Astrocyte of the spinal cord (primary cell): ENCODE measurements at regions not wholly inside any gene's neighbourhood (a gene's known extent, or its start where the extent isn't known, plus 50 kb on each side); places are given as distances from the start of the nearest gene placed in this dataset.

ENCODE experiments used
- DNase-seq: peaks from one replicate; pipeline ENCODE4 v3.0.0; 2011; ENCODE audit warnings: low read depth, low spot score
- H3K4me3 ChIP-seq: 2 replicates; pipeline ENCODE4 v1.5.1; 2011; ENCODE audit warnings: low read depth, mild to moderate bottlenecking, low read length, moderate library complexity
- CTCF ChIP-seq: IDR thresholded peaks from 2 replicates; pipeline ENCODE4 v1.5.1; 2012; ENCODE audit warnings: low read depth, mild to moderate bottlenecking, low read length, inconsistent platforms
- in situ Hi-C: cut with HindIII; loops from 2 replicates; pipeline ENCODE4 v1.10.0; 2017; ENCODE audit warnings: low sequenced_read_pairs

GRCh38 chr5:61941637-61942036 is 364.4 kb upstream of the KIF2A start:
- H3K4me3 ChIP-seq, result no peak overlapping the region
- in situ Hi-C loops, result no loop called here
- no peak for DNase-seq
- no peak for TF ChIP-seq CTCF

- DNase-seq, result no peak
- no peak for TF ChIP-seq CTCF
- in situ Hi-C loops, result no loop called here
- H3K4me3 ChIP-seq, result no peak overlapping the region
These were observed 363.4 kb upstream of the KIF2A start for GRCh38 chr5:61942462-61943049.

GRCh38 chr5:61943713-61944112 is 362.3 kb upstream of the KIF2A start:
- in situ Hi-C loops, result no loop called here
- no peak for TF ChIP-seq CTCF
- no peak overlapping the region for H3K4me3 ChIP-seq
- DNase-seq, result no peak

- no peak for DNase-seq
- in situ Hi-C loops, result no loop called here
- H3K4me3 ChIP-seq, result no peak overlapping the region
- no peak for TF ChIP-seq CTCF
These were observed 357.9 kb upstream of the KIF2A start for GRCh38 chr5:61948151-61948550.

- in situ Hi-C loops, result no loop called here
- no peak for DNase-seq
- TF ChIP-seq CTCF, result no peak
- H3K4me3 ChIP-seq, result no peak overlapping the region
These were observed 356.8 kb upstream of the KIF2A start for GRCh38 chr5:61949054-61949678.

DNA sequence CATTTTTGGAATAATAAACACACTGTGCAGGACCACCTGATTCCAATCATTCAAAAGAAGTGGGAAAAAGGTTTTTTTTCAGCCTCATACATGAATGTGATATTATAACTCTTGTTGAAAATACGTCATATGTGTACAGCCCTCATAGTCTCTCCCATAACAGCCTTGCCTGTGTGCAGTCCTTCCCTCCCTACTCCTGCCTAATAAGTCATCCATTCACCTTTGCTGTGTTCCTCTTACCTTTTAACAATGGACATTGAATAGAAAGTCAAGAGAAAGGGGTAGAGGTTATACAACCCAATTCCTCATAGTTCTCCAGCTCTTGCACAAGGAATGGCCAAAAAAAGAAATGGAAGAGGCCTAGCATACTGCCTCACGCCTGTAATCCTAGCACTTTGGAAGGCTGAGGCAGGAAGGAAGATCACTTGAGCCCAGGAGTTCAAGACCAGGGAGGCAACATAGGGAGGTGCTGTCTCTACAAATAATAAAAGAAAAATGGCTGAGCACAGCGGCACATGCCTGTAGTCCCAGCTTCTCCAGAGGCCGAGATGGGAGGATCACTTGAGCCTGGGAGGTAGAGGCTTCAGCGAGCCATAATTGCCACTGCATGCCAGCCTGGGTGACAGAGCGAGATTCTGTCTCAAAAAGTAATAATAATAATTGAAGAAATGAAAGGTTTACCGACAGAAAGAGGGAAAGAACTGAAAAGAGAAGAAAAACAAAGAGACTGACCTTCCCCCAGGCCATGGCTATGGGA is 356.1 kb upstream of the KIF2A start:
- in situ Hi-C loops, result no loop called here
- no peak overlapping the region for H3K4me3 ChIP-seq
- TF ChIP-seq CTCF, result no peak
- no peak for DNase-seq
